ENCODE measurements at regions not wholly inside any gene's neighbourhood (a gene's known extent, or its start where the extent isn't known, plus 50 kb on each side); places are given as distances from the start of the nearest gene placed in this dataset.

DNA sequence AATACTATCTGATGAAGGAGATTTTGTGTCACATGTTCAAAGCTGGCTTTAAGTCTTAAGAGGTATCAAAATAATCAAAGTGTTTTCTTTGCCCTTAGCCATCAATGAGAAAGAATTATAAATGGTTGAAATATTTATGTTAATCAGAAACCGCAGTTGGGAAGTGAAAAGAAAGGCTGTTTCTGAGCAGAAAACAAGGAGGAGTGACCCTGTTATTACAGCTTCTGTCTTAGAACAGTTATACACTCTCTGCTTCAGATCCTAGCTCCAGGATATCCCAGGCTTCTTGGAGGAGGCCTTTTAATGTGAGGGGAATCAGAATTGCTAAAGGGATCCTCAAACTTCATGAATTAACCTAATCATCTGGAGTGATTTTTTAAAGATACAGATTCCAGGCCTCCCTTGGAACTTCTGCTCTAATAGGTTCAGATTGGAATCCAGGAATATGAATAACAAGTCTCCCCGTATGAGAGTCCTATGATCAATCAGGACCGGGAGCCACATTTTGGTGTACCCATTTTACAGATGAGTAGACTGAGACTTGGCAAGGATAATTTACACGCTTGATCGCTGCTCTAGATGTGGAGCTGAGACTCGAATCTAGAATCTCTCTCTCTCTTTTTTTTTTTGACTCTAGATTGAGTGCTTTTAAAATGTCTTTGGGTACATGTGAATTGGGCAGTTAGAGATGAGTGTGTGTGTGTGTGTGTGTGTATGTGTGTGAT lies 50.8 kb upstream of the JAG1 start:
- no peak for DNase-seq

DNA sequence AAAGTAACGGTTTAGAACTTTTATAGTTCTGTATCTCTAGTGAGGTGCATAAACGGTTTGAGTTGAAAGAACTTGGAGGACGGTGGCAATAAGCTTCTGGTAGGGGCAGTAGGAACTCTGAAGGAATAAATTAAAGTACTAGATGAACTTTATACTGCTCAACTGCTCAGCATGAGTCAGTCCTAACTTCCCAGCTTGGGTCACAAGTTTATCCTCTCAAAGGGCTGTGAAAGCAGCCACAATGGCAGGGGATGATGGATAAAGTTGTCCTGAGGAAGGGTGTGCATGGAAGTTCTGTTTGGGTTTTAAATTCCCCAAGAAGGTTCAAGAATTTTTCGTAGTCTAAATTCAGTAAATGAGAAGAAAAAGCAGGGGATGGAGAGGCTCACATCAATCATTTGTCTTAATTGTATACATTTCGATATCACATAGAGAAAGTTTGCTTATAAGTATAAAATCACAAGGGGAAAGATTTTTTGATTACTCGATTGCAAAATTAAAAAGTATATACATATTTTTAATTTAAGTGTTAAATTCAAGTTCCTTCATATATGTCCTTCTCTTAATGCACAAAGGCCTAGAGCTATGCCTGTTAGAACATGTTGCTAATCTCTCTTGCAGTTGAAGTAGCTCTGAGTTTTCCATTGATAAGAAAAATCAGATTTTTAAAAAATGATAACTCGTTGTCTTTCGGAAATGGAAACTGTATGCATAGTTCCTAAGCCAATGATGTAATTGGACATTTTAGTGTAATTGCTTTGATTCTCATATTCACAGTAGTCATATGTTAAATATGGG lies 55.3 kb upstream of the JAG1 start:
- no peak for DNase-seq

DNA sequence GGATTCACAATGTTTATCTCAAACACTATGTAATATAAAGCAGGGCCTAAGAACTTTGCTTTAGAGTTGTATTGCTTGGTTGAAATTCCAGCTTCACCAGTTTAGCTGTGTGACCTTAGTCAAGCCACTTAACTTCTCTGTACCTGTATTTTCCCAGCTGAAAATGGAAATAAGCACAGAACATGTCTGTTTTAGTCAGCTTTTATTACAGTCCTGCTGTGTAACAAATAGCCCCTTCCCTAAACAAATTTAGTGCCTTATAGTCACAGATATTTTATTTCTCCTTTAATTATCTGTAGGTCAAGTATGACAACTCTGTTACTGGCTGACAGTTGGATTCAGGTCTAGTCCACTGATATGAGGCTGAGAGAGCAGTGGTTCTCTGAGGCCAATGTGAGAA lies 56.0 kb upstream of the JAG1 start:
- DNase-seq: no peak

DNA sequence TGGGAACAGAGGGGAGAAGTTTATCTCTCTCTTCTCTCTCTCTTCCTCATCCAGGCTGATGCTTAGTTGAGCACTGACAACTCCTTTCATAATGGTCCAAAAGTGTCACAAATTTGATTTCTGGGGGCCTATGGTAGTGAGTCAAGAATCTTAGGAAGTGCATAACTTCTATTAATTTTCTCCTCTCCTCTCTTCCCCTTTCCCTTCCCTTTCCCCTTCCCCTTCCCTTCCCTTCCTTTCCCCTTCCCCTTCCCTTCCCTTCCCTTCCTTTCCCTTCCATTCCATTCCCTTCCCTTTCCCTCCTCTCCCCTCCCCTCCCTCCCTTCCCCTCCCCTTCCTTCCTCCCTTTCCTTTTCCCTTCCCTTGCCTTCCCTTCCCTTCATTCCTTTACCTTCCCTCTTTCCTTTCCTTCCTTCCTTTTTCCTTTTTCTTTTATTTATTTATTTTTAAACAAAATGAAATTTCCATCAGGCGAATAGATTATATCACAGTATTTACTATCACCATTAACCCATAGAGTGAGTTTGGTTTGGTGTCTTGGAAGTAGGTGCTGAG lies 56.9 kb upstream of the JAG1 start:
- DNase-seq: no peak

DNA sequence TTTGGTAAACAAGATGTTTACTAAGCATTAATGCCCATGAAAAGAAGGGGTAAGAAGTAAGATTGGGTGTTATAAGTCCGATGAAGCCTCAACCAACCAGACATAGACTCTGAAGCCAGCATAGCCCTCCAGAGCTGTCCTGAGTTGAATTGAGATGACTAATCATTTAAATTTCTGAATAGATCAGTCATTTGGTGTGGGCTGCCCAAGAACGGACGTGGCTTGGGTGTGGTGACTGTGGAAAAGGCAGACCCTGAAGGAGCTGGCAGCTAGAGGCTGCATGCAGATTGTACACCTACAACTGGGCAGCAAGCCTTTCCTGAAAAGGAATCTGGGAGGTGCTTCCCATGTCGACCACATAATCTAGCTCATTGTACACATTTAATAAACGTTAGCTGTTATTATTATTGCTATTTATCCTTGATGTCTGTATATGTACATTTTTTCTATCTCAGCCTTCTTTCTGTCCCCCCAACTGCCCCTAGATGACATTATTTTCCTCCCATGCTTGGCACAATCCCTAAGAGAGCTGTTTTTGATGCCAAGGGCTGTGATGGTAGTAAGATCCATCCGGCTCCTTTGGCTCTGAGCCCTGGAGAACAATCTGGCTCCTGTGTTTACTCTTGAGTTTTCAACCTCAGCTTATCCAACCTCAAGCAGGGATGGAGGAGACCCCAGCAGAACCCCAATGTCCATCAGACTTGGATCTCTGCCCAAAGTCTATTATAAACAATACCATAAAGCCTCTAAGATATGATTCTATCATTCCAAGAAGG lies 57.6 kb upstream of the JAG1 start:
- DNase-seq: no peak

DNA sequence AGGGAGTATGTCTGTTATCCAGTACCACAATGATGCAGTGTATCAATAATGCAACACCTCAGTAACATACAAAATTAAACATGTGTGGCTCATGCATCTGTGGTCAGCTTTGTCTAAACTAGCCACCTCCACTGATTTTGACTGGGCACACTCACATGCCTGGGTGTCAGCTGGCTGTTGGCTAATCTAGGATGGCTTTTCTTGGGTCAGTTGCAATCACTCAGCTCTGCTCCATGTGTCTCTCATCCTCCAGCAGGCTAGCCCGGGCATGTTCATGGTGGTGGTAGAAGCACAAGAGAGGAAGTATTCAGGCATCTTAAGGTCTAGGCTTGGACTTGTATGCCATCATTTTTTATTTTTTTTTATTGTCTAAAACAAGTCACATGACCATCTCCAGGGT lies 59.3 kb upstream of the JAG1 start:
- no peak for DNase-seq

DNA sequence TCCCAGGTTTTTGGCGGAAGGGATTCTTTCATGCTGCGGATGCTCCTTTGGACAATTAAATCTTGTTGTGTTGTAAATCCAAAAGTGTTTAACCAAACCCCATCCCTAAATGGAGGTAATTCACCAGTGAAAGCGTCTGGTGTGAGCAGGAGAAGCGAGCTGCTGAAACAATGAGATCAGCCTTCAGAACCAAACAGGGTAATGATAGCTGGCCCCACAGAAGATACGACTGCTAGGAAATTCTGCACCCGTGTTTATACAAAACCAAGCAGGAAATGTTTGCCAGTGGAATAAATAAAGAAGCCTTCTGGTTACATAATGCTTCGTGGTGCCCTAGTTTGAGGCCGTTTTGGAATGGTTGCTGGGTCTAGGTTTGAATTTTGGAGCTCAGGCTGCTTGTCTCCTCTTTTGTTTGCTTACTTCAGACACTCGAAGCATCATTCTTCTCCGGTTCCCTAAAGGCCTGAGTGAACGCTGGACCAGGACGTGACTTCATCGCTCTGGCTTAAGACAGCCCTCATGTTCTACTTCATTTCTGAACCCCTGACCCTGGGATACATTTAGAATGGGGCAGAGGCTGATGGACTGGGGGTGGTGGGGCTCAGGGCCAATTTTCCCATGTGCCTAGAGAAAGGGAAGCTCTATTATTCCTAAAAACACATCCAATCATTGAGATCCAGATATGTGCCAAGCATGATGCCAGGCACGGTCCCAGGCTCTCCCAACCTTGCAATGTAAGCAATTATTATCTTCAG lies 61.6 kb upstream of the JAG1 start:
- no peak for DNase-seq

DNA sequence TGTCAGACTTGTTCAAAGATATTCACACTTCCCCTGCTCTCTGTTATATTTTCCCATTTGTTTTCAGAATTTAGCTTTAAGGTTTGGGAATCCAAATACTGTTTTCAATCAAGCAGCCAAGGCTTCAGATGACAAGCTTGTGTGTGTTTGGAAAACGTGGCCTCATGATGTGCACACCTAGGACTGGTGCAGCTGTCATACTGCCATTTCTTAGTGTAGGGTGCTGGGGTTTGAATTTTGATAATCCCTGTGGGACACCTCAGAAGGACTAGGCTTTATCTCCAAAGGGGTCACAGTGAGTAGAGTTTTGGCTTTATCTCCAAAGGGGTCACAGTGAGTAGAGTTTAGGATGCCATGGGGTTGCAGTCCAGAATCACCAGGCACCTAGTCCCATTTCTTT lies 65.3 kb upstream of the JAG1 start:
- no peak for DNase-seq

DNA sequence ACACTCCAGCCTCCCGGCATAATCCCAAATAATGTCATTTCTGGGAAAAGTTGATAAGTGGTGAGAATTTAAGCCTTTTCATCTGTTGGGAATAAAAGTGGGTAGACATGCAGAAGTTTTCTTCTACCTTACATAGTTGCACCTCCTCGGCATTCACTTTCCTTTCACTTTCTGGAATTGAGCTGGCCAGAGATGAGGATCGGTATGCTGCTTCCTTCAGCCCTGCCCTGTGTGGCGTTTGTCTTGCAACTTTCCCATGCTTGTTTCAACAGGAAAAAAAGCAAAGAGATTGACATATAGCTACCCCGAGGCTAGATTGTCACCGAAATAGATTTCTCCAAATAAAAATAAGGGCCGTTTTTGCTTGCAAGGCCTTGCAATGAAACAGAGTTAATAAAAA lies 65.8 kb upstream of the JAG1 start:
- no peak for DNase-seq

DNA sequence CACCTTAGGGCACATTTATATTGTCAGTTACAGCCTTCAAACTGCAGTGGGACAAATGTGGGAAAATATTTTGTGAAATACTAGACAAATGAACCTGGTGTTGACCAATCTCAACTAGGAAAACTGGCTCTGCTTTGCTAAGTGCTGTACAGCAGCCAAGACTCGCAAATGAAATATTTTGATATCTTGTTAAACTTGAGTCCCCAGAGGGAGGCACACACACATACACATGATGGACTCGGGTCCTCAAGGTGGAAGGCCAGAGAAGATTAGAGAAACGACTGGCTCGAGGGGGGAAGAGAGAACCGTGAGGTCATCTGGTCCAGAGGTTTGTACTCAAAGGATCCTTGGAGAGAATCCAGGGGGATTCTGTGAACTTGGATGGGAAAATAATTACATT lies 67.3 kb upstream of the JAG1 start:
- DNase-seq: no peak

DNA sequence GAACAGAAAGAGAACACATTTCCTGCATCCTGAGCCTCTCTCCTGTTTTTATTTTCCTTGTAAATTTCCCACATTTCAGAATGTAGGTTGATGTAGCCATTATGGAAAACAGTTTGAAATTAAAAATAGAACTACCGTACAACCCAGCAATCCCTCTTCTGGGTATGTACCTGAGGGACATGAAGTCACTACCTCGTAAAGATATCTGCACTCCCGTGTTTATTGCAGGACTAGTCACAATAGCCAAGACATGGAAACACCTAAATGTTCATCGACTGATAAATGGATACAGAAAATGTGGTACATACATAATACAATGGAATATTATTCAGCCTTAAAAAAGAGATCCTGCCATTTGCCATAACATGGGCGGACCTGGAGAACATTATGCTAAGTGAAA lies 72.0 kb upstream of the JAG1 start:
- DNase-seq: no peak

DNA sequence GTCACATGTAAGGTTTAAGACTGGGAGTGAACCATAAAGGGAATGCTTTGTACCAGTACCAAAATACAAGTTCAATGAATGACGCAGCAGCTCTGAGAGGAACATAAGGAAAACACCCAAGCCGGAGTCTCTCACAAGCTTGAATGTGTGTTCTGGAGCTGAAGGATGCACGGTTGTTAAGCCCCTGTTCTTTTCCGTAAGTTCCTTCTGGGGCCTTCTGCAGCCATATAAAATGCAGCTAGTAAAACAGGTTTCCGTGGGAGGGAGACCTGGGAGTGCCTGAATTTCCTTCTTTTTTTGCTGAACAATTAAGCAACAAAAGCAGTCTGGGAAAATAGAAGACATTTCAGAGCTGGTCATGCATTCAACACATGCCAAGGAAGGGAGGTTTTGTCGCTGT lies 73.2 kb upstream of the JAG1 start:
- DNase-seq: no peak

DNA sequence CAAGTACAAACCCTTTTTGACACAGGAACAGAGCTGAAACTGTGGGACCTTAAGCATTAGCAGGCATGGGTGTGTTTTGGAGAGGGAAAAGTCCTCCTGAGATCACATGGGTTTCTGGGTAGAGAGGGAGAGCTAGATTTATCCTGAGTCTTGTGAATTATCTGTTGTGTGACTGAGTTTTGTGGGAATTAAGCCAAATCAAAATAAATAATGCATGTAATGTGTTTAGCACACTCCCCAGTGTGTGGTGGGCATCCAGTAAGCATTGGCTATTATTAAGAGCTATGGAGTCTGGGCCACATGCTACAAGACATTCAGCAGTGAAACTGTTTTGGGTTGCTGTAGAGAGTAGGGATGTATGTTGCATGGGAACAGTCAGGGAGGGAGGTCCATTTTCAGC lies 75.3 kb upstream of the JAG1 start:
- DNase-seq: no peak

DNA sequence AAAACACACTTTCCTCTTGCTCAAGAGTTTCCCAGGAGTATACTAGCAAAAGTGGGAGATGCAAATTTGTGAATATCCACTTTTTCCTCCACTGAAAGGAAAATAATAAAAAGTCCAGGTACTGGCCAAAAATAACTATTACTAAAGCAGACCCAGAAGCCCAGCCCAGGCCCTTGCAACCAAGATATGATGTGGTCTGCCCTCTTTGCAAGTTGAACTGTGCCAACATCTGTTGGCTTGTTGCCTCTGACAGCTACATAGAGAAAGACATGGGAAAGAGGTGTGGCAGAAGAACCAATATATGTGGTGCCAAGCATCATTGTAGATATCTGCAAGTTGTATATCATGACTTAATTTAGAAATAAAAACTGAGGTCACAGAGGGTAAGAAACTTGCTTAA lies 78.4 kb upstream of the JAG1 start:
- no peak for DNase-seq

DNA sequence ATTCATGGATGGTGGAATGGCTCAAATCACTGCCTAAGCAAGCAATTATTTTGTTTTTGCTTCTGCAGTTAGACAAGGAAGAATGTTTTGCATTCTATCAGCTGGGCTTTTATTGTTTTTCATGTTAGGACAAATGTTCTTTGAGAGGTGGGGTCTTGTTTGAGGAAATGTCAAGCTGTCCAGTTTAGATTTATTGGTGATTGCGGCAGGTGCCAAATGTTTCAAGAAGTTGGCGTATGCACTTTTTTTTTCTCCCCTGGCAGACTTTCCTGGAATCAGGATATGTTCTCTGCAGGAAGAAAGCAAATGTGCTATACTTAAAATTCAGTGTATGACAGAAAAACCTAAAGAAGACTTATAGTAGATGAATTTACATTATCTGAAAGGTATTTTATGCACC lies 81.0 kb upstream of the JAG1 start:
- DNase-seq: no peak

DNA sequence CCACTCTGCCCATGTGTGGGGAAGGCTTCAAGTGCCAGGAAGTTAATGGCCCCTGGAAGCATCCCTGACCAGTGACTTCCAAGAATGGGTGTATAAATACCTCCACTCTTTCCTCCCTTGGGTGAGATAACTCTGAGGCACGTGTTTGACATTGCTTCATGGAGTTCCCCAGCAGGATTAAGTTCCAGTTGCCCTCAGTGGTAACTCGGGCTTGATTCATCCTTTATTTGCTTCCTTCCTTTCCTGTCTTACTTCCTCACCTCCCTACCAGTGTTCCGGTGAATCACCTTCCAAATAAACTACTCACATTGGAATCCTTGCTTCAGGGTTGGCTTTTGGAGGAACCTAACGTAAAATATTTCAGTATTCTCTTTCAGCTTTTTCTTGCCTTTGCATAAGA lies 84.6 kb upstream of the JAG1 start:
- DNase-seq: no peak

DNA sequence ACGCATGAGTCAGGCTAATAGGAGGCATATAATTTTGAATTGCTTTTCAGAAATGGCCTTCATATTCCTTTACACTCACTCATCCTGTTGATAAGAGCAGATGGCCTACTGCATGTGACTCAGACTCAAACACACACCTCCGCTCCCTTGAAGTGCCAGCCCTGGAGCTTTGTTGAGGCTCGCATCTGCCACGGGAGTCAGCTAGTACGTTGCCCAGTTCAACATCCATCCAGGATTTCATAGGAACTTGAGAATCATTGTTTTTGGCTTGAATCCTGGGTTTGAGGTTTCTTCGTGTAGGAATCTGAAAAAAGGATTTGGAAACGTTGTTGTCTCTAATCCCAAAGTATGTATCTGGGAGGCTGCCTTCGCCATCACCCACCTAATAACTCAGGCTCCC lies 87.4 kb upstream of the JAG1 start:
- no peak for DNase-seq

DNA sequence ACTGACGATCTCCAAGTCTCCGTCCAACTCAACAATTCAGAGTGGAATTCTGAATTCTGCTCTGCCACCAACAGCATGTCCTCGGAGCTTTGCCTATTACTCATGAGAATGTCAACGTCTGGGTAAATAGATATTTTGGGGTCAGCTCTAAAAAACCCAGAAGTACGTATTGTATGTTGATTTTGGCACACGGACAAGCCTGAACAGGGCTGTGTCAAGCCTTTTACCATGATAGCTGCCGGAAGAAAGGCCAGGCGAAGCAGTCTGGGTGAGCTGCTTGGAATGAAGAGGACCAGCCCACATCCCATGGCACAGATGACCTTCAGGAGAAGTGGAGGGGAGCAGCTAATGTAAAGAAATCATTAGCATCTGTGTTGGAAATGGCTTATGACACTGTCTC lies 88.0 kb upstream of the JAG1 start:
- no peak for DNase-seq

DNA sequence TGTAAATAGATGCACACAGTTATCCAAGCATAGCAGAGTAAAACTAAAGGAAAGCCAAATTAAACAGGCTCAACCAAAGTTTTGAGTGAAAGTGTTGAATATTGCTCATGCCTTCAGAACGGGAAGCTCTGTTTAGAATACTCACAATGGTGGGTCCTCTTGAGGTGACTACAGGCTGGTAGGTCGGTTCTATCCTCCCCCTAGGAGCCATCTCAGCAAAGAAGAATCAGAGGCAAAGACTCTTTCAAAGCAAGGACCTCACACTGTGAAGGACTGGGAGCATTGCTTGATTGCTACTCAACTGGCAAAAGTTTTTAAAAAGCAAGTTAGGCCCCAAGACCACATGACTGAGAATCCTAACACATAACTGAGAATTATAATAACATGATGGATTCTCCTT lies 88.4 kb upstream of the JAG1 start:
- no peak for DNase-seq

DNA sequence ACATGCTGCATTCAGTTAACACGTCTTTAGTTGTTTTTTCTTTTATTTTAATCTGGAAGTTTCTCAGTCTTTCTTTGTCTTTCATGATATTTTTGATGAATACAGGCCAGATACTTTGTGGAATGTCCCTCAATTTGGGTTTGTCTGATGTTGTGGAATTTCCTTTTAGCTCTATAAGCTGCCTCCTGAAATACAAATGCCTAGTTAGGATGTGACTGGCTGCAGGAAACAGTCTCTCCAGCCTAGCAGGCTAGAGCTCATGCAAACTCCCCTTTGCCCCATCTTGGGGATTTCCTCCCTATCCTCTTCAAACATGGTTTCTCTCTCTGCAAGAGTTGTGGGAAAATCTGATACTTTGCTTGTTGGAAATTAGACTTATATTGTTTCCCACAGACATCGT lies 89.3 kb upstream of the JAG1 start:
- no peak for DNase-seq

DNA sequence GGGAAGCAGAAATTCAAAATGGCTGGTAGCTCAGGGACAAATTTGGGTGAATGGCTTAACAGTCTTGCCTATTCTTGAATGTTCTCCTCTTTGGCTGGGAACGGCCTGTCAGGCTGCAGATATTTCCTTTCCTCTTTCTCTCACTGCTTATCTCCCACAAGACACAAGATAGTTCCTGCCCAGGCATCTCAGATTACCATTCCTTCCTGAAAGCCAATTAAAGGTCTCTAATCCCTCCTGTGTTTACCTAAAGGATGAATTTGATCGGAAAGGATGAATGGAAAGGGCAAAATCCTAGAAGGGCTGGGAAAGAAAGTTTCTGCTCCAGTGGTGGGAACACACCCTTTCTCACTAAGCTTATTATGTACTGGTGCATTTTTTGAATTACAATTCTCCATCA lies 95.9 kb upstream of the JAG1 start:
- DNase-seq: no peak

DNA sequence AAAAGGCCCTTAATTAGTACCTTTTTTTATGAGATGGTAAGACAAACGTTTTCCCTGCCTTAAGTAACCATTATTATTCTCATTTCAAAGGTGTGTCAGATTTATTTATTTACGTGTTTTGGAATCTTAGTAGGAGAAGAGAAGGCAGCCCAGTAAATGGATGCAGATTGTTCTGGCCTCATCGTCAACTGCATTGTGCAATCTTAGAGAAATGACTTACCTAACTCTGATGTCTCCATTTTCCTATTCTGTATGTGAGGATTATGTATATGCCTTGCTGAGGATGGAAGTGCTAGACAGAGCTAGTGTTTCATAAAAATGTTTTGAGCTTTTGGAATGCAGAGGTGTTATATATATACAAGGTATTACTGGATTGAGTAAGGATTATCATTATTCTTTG lies 97.0 kb upstream of the JAG1 start:
- DNase-seq: no peak

Measured in activated CD4-positive, alpha-beta T cell treated with anti-CD3 and anti-CD28 coated beads, Interleukin-2, amount 50 U/mL, for 16 hours (primary cell).